T47D (cell line): ENCODE measurements at regions not wholly inside any gene's neighbourhood (a gene's known extent, or its start where the extent isn't known, plus 50 kb on each side); places are given as distances from the start of the nearest gene placed in this dataset.

Experiments
- DNase-seq, 2 experiments: peaks; one replicate each; pipeline versions ENCODE4 v3.0.0 to v3.0.0-alpha.2; 2011 to 2012; ENCODE audit warnings: low read depth in 1 of 2, low spot score in 1 of 2
- JUND ChIP-seq: IDR thresholded peaks from 2 replicates; pipeline ENCODE4 v1.6.1; 2012; ENCODE audit warnings: low read depth
- in situ Hi-C: cut with HindIII; loops from 2 replicates; pipeline ENCODE4 v1.10.0; 2016; ENCODE audit warnings: low sequenced_read_pairs, low pct_unique_long_range_greater_than_20kb

GRCh38 chr4:162586266-162586665 is 422.5 kb upstream of the FSTL5 start:
- no peak for DNase-seq
- in situ Hi-C loops, result no loop called here
- TF ChIP-seq JUND, result no peak

GRCh38 chr4:162582180-162582579 is 418.4 kb upstream of the FSTL5 start:
- TF ChIP-seq JUND, result no peak
- in situ Hi-C loops, result no loop called here
- no peak for DNase-seq

GRCh38 chr4:162565730-162566129 is 401.9 kb upstream of the FSTL5 start:
- in situ Hi-C loops, result no loop called here
- DNase-seq, result no peak
- TF ChIP-seq JUND, result no peak

- in situ Hi-C loops, result no loop called here
- no peak for TF ChIP-seq JUND
- DNase-seq, result no peak
Measured at GRCh38 chr4:162560073-162560472, 396.3 kb upstream of the FSTL5 start.

GRCh38 chr4:162557516-162558106 is 393.8 kb upstream of the FSTL5 start:
- DNase-seq, result no peak
- no peak for TF ChIP-seq JUND
- in situ Hi-C loops, result no loop called here

- in situ Hi-C loops, result no loop called here
- TF ChIP-seq JUND, result no peak
- no peak for DNase-seq
Measured at GRCh38 chr4:162535121-162535520, 371.3 kb upstream of the FSTL5 start.

GRCh38 chr4:162523171-162523570 is 359.4 kb upstream of the FSTL5 start:
- in situ Hi-C loops, result no loop called here
- no peak for TF ChIP-seq JUND
- DNase-seq, result no peak

- in situ Hi-C loops, result no loop called here
- no peak for TF ChIP-seq JUND
Measured at GRCh38 chr4:162522724-162523123, 358.9 kb upstream of the FSTL5 start.

GRCh38 chr4:162510937-162511336 is 347.1 kb upstream of the FSTL5 start:
- no peak for DNase-seq
- in situ Hi-C loops, result no loop called here
- TF ChIP-seq JUND, result no peak

More at GRCh38 chr4:162522724-162523123, 358.9 kb upstream of the FSTL5 start:
- DNase-seq, result no peak

GRCh38 chr4:162510115-162510514 is 346.3 kb upstream of the FSTL5 start:
- in situ Hi-C loops, result no loop called here
- TF ChIP-seq JUND, result no peak
- no peak for DNase-seq

GRCh38 chr4:162509333-162509732 is 345.5 kb upstream of the FSTL5 start:
- in situ Hi-C loops, result no loop called here

GRCh38 chr4:162506253-162506652 is 342.5 kb upstream of the FSTL5 start:
- TF ChIP-seq JUND, result no peak

More at GRCh38 chr4:162509333-162509732, 345.5 kb upstream of the FSTL5 start:
- DNase-seq, result no peak
- TF ChIP-seq JUND, result no peak

GRCh38 chr4:162503868-162504267 is 340.1 kb upstream of the FSTL5 start:
- no peak for TF ChIP-seq JUND
- in situ Hi-C loops, result no loop called here
- DNase-seq, result no peak

More at GRCh38 chr4:162506253-162506652, 342.5 kb upstream of the FSTL5 start:
- in situ Hi-C loops, result no loop called here
- DNase-seq, result no peak

- no peak for DNase-seq
- in situ Hi-C loops, result no loop called here
- TF ChIP-seq JUND, result no peak
Measured at GRCh38 chr4:162502109-162502508, 338.3 kb upstream of the FSTL5 start.
